Right lobe of liver (tissue), 4 donors: ENCODE measurements at regions not wholly inside any gene's neighbourhood (a gene's known extent, or its start where the extent isn't known, plus 50 kb on each side); places are given as distances from the start of the nearest gene placed in this dataset.

ENCODE experiments used
- POLR2A ChIP-seq: fragments of 450-650 bp; IDR thresholded peaks from one replicate; pipeline ENCODE4 v1.6.1; 2017; ENCODE audit warnings: antibody characterized with exemption, mild to moderate bottlenecking
- TF ChIP-seq, protein P1 (sequence below), 4 donors: fragments of 200-600 bp in 3 of 4; fragments of 450-650 bp in 1 of 4; IDR thresholded peaks; one replicate each; pipeline versions ENCODE4 v1.5.1 to v1.8.0; 2016 to 2022; ENCODE audit warnings: antibody characterized with exemption in 4 of 4, mild to moderate bottlenecking in 2 of 4
- donor health status: DM: no; HTN: no; CAD: no.
- donor health status: DM: no; HTN: no; CAD: no.
- donor health status: DM: no; HTN: yes; CAD: no.

DNA sequence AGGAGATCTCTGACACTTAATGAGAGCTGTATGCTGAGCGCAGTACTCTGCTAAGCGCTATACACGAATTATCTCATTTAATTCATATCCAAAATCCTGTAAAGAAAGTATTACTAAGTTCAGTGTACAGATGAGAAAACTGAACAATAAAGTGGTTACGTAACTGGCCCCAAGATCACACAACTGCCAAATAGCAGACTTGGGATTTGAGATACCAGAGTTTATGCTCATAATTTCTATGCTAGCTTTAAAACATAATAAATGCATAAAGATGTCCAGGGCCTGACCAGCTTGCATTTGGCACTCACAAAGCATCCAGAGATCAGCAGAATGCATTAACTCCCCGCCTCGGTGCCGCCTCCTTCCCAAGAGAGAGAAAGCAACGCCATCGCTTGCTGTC, 83.2 kb upstream of the PWP1 start:
- TF ChIP-seq POLR2A = no peak
- TF ChIP-seq, protein P1, sequence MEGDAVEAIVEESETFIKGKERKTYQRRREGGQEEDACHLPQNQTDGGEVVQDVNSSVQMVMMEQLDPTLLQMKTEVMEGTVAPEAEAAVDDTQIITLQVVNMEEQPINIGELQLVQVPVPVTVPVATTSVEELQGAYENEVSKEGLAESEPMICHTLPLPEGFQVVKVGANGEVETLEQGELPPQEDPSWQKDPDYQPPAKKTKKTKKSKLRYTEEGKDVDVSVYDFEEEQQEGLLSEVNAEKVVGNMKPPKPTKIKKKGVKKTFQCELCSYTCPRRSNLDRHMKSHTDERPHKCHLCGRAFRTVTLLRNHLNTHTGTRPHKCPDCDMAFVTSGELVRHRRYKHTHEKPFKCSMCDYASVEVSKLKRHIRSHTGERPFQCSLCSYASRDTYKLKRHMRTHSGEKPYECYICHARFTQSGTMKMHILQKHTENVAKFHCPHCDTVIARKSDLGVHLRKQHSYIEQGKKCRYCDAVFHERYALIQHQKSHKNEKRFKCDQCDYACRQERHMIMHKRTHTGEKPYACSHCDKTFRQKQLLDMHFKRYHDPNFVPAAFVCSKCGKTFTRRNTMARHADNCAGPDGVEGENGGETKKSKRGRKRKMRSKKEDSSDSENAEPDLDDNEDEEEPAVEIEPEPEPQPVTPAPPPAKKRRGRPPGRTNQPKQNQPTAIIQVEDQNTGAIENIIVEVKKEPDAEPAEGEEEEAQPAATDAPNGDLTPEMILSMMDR (IDR thresholded peaks at IDR 0.05) = no peak
